Stimulated activated CD8-positive, alpha-beta memory T cell treated with anti-CD3 and anti-CD28 coated beads, Interleukin-7, amount 100 ng/mL, for 1 hour (primary cell): ENCODE measurements at regions not wholly inside any gene's neighbourhood (a gene's known extent, or its start where the extent isn't known, plus 50 kb on each side); places are given as distances from the start of the nearest gene placed in this dataset.

Source experiments
- DNase-seq, 2 donors: peaks; one replicate each; pipeline ENCODE4 v3.0.0-alpha.2; 2020; ENCODE audit warnings: low read depth in 2 of 2

- DNase-seq: no peak
Measured at GRCh38 chr2:147081831-147082230, 763.0 kb upstream of the ACVR2A start.

GRCh38 chr2:147076634-147077033 lies 768.2 kb upstream of the ACVR2A start:
- no peak for DNase-seq

GRCh38 chr2:147068071-147068470 lies 776.8 kb upstream of the ACVR2A start:
- DNase-seq: no peak

- DNase-seq: no peak
Measured at GRCh38 chr2:147067136-147067535, 777.7 kb upstream of the ACVR2A start.

- DNase-seq: no peak
Measured at GRCh38 chr2:147062073-147062472, 782.8 kb upstream of the ACVR2A start.

- no peak for DNase-seq
Measured at GRCh38 chr2:147061269-147061668, 783.6 kb upstream of the ACVR2A start.

GRCh38 chr2:147057892-147058490 lies 786.8 kb upstream of the ACVR2A start:
- DNase-seq: no peak

GRCh38 chr2:147051814-147052213 lies 793.0 kb upstream of the ACVR2A start:
- DNase-seq: no peak

- DNase-seq: no peak
Measured at GRCh38 chr2:147051248-147051647, 793.6 kb upstream of the ACVR2A start.

GRCh38 chr2:147049957-147050356 lies 794.9 kb upstream of the ACVR2A start:
- no peak for DNase-seq

- DNase-seq: no peak
Measured at GRCh38 chr2:147046473-147046872, 798.4 kb upstream of the ACVR2A start.

- no peak for DNase-seq
Measured at GRCh38 chr2:147045113-147045512, 799.7 kb upstream of the ACVR2A start.

- DNase-seq: no peak
Measured at GRCh38 chr2:147041121-147041494, 803.7 kb upstream of the ACVR2A start.

- no peak for DNase-seq
Measured at GRCh38 chr2:147040298-147041120, 804.3 kb upstream of the ACVR2A start.

- no peak for DNase-seq
Measured at GRCh38 chr2:147037048-147037447, 807.8 kb upstream of the ACVR2A start.

GRCh38 chr2:147033044-147033443 lies 811.8 kb upstream of the ACVR2A start:
- DNase-seq: no peak

GRCh38 chr2:147031897-147032296 lies 812.9 kb upstream of the ACVR2A start:
- no peak for DNase-seq

- DNase-seq: no peak
Measured at GRCh38 chr2:147030966-147031720, 813.7 kb upstream of the ACVR2A start.

- no peak for DNase-seq
Measured at GRCh38 chr2:147027436-147027835, 817.4 kb upstream of the ACVR2A start.

GRCh38 chr2:147026664-147027295 lies 818.0 kb upstream of the ACVR2A start:
- DNase-seq: no peak

GRCh38 chr2:147025646-147026585 lies 818.9 kb upstream of the ACVR2A start:
- DNase-seq: no peak
